WTC11 (cell line): ENCODE measurements at regions not wholly inside any gene's neighbourhood (a gene's known extent, or its start where the extent isn't known, plus 50 kb on each side); places are given as distances from the start of the nearest gene placed in this dataset.

Experiments
- ATAC-seq: fragments of 200-7000 bp; cut with Tn5 transposase; 2 replicates; pipeline ENCODE4 v1.10.0; 2021; ENCODE audit warnings: mild to moderate bottlenecking, moderate library complexity
- CTCF ChIA-PET: fragments of 300-600 bp; sonication (Branson Sonifier 250); formaldehyde crosslinking; loops from one replicate; lab custom pipeline; 2021; ENCODE audit warnings: antibody characterized with exemption; lab: Charles Lee
- POLR2A ChIA-PET: fragments of 350-600 bp; sonication (Branson Sonifier 250); formaldehyde crosslinking; loops from one replicate; lab custom pipeline; 2021; ENCODE audit warnings: antibody characterized with exemption; lab: Charles Lee
- DNase-seq: peaks from one replicate; pipeline ENCODE4 v3.0.0; 2021; ENCODE audit warnings: low spot score
- H3K27ac Mint-ChIP-seq: 2 replicates; pipeline ENCODE4 v1.8.0; 2021; ENCODE audit warnings: mixed read lengths
- H3K27me3 Mint-ChIP-seq: 2 replicates; pipeline ENCODE4 v1.8.0; 2021; ENCODE audit warnings: low read depth, mild to moderate bottlenecking, moderate library complexity, mixed read lengths
- H3K36me3 Mint-ChIP-seq: 2 replicates; pipeline ENCODE4 v1.8.0; 2021; ENCODE audit warnings: mixed read lengths
- H3K4me1 Mint-ChIP-seq: 2 replicates; pipeline ENCODE4 v1.8.0; 2022; ENCODE audit warnings: mixed read lengths
- H3K4me3 Mint-ChIP-seq: 2 replicates; pipeline ENCODE4 v1.8.0; 2021; ENCODE audit warnings: mild to moderate bottlenecking, moderate library complexity, mixed read lengths
- H3K9me3 Mint-ChIP-seq: 2 replicates; pipeline ENCODE4 v1.8.0; 2021; ENCODE audit warnings: mixed read lengths
- EMX1 ChIP-seq: fragments of 250-450 bp; sonication (Bioruptor Pico); IDR thresholded peaks from 2 replicates; pipeline ENCODE4 v1.8.0; 2021; ENCODE audit warnings: mild to moderate bottlenecking
- FOXJ3 ChIP-seq: sonication (generic); formaldehyde crosslinking; IDR thresholded peaks from 2 replicates; pipeline ENCODE4 v1.9.0; 2021; ENCODE audit warnings: missing genetic modification reagents, mild to moderate bottlenecking, borderline replicate concordance
- FOXK1 ChIP-seq: sonication (generic); formaldehyde crosslinking; IDR thresholded peaks from 2 replicates; pipeline ENCODE4 v1.8.0; 2022; ENCODE audit warnings: mild to moderate bottlenecking, moderate library complexity, missing genetic modification reagents
- FOXP1 ChIP-seq: sonication (generic); formaldehyde crosslinking; IDR thresholded peaks from 2 replicates; pipeline ENCODE4 v1.8.0; 2022; ENCODE audit warnings: missing genetic modification reagents, mild to moderate bottlenecking, moderate library complexity, borderline replicate concordance
- IRF2 ChIP-seq: sonication (generic); formaldehyde crosslinking; IDR thresholded peaks from 2 replicates; pipeline ENCODE4 v1.8.0; 2022; ENCODE audit warnings: low read depth, missing genetic modification reagents, borderline replicate concordance
- KAT7 ChIP-seq: sonication (generic); formaldehyde crosslinking; IDR thresholded peaks from 2 replicates; pipeline ENCODE4 v1.8.1; 2023; ENCODE audit warnings: missing genetic modification reagents, mild to moderate bottlenecking, borderline replicate concordance
- MYBL2 ChIP-seq: sonication (generic); formaldehyde crosslinking; IDR thresholded peaks from 2 replicates; pipeline ENCODE4 v1.8.1; 2023; ENCODE audit warnings: mild to moderate bottlenecking, moderate library complexity, missing genetic modification reagents
- NR1H2 ChIP-seq: sonication (generic); formaldehyde crosslinking; IDR thresholded peaks from 2 replicates; pipeline ENCODE4 v1.9.0; 2021; ENCODE audit warnings: mild to moderate bottlenecking, moderate library complexity, missing genetic modification reagents
- PRRX2 ChIP-seq: fragments of 250-450 bp; sonication (Bioruptor Pico); IDR thresholded peaks from 2 replicates; pipeline ENCODE4 v1.8.0; 2021; ENCODE audit warnings: mild to moderate bottlenecking
- SMAD4 ChIP-seq: sonication (generic); formaldehyde crosslinking; IDR thresholded peaks from 2 replicates; pipeline ENCODE4 v1.8.0; 2022; ENCODE audit warnings: mild to moderate bottlenecking, missing genetic modification reagents
- SOX15 ChIP-seq: fragments of 250-450 bp; sonication (Bioruptor Pico); IDR thresholded peaks from 2 replicates; pipeline ENCODE4 v1.9.0; 2021; ENCODE audit warnings: mild to moderate bottlenecking
- SP1 ChIP-seq: sonication (generic); formaldehyde crosslinking; conservative IDR thresholded peaks from 2 replicates; pipeline ENCODE4 v1.8.1; 2022; ENCODE audit warnings: missing genetic modification reagents
- TEAD1 ChIP-seq: sonication (generic); formaldehyde crosslinking; IDR thresholded peaks from 2 replicates; pipeline ENCODE4 v1.8.0; 2022; ENCODE audit warnings: mild to moderate bottlenecking, missing genetic modification reagents
- TP53 ChIP-seq: sonication (generic); formaldehyde crosslinking; IDR thresholded peaks from 2 replicates; pipeline ENCODE4 v1.8.1; 2023; ENCODE audit warnings: mild to moderate bottlenecking, missing genetic modification reagents
- ZBTB21 ChIP-seq: sonication (generic); formaldehyde crosslinking; IDR thresholded peaks from 2 replicates; pipeline ENCODE4 v1.8.1; 2023; ENCODE audit warnings: mild to moderate bottlenecking, missing genetic modification reagents, borderline replicate concordance
- ZNF121 ChIP-seq: sonication (generic); formaldehyde crosslinking; IDR thresholded peaks from 2 replicates; pipeline ENCODE4 v1.8.0; 2023; ENCODE audit warnings: missing genetic modification reagents
- ZNF396 ChIP-seq: fragments of 250-450 bp; sonication (Bioruptor Pico); IDR thresholded peaks from 2 replicates; pipeline ENCODE4 v1.8.0; 2021; ENCODE audit warnings: mild to moderate bottlenecking, moderate library complexity, borderline replicate concordance
- ZNF671 ChIP-seq: fragments of 250-450 bp; sonication (Bioruptor Pico); IDR thresholded peaks from 2 replicates; pipeline ENCODE4 v1.8.0; 2021; ENCODE audit warnings: mild to moderate bottlenecking
- TF ChIP-seq, protein P1 (sequence below): sonication (generic); formaldehyde crosslinking; IDR thresholded peaks from 2 replicates; pipeline ENCODE4 v1.8.0; 2022; ENCODE audit warnings: missing genetic modification reagents
- TF ChIP-seq, protein P2 (sequence below): sonication (generic); formaldehyde crosslinking; IDR thresholded peaks from 2 replicates; pipeline ENCODE4 v1.8.0; 2022; ENCODE audit warnings: mild to moderate bottlenecking, missing genetic modification reagents
- TF ChIP-seq, protein P3 (sequence below): sonication (generic); formaldehyde crosslinking; IDR thresholded peaks from 2 replicates; pipeline ENCODE4 v1.8.0; 2022; ENCODE audit warnings: mild to moderate bottlenecking, missing genetic modification reagents

DNA sequence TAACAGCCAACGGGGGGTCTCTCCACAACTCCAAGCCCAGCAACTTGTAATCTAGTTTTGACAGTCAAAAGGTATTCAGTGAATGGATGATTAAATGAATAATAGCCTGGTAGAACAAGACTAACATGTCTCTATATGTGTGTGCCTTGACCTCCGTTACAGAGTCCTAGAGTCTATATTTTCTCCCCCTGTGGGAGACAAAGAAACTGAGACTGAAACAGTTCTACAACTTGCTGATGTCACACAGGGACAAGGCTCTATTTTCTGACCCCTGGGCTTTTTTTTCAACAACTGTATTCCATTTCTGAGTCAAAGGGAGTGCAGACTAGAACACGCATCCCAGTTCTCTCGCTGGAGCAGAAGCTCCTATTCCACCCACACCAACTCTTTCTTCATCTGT, 223.6 kb upstream of the AGAP1 start:
- Mint-ChIP-seq H3K27me3 (peaks cover 11% of the 10 kb centered on the region; the same call in 1 of the 2 replicates), H3K9me3 (peaks cover 7% of the 10 kb centered on the region; the same call in 1 of the 2 replicates), H3K4me1 (peaks cover 22% of the 10 kb centered on the region), H3K27ac (no peak overlapping the region), H3K36me3 (no peaks in the 10 kb centered on the region; the same call in 1 of the 2 replicates), H3K4me3 (no peak overlapping the region)
- ATAC-seq (no peak), DNase-seq (no peak)
- ChIA-PET POLR2A (no interaction called here), CTCF (interaction anchor here (1.4 kb wide), 1 partner anchor 134 kb away, joined by 3 read pairs; no protein-coding TSS in a partner anchor)
- no peak for TF ChIP-seq IRF2 (CRISPR knock-in tag)
- no peak for TF ChIP-seq SMAD4
- TF ChIP-seq KAT7, result no peak
- no peak for TF ChIP-seq EMX1 (CRISPR knock-in tag)
- TF ChIP-seq TP53, result no peak
- TF ChIP-seq ZNF396 (CRISPR knock-in tag), result no peak

DNA sequence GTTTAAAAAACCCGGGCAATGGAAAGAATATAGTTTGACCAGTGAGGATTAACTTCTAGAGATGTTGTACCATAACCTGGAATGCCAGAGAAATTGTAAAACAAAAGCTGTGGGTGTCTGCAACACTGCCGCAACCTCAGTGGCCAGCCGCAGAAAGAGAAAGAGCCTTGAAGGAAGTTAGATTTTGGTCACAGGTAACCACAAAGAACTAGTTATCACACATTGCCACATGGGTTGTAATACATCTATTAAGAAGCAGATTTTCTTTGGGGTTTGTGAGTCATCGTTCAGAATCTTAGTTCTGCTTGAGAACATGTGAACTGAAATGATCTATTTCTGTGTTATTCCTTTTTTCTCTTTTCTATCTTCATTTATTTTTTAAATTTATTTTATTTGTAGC, 222.9 kb upstream of the AGAP1 start:
- no peak overlapping the region for H3K4me3 Mint-ChIP-seq
- no peaks in the 10 kb centered on the region; the same call in 1 of the 2 replicates for H3K36me3 Mint-ChIP-seq
- DNase-seq (no peak), ATAC-seq (no peak)
- H3K27ac Mint-ChIP-seq, result no peak overlapping the region
- TF ChIP-seq PRRX2 (CRISPR knock-in tag) (no peak), SP1 (CRISPR knock-in tag) (no peak), ZNF671 (CRISPR knock-in tag) (no peak), TEAD1 (CRISPR knock-in tag) (no peak), FOXP1 (CRISPR knock-in tag) (no peak), ZBTB21 (CRISPR knock-in tag) (no peak), ZNF121 (CRISPR knock-in tag) (no peak), SOX15 (CRISPR knock-in tag) (no peak)
- TF ChIP-seq, protein P1, sequence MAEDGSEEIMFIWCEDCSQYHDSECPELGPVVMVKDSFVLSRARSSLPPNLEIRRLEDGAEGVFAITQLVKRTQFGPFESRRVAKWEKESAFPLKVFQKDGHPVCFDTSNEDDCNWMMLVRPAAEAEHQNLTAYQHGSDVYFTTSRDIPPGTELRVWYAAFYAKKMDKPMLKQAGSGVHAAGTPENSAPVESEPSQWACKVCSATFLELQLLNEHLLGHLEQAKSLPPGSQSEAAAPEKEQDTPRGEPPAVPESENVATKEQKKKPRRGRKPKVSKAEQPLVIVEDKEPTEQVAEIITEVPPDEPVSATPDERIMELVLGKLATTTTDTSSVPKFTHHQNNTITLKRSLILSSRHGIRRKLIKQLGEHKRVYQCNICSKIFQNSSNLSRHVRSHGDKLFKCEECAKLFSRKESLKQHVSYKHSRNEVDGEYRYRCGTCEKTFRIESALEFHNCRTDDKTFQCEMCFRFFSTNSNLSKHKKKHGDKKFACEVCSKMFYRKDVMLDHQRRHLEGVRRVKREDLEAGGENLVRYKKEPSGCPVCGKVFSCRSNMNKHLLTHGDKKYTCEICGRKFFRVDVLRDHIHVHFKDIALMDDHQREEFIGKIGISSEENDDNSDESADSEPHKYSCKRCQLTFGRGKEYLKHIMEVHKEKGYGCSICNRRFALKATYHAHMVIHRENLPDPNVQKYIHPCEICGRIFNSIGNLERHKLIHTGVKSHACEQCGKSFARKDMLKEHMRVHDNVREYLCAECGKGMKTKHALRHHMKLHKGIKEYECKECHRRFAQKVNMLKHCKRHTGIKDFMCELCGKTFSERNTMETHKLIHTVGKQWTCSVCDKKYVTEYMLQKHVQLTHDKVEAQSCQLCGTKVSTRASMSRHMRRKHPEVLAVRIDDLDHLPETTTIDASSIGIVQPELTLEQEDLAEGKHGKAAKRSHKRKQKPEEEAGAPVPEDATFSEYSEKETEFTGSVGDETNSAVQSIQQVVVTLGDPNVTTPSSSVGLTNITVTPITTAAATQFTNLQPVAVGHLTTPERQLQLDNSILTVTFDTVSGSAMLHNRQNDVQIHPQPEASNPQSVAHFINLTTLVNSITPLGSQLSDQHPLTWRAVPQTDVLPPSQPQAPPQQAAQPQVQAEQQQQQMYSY (CRISPR knock-in tag), result no peak
- TF ChIP-seq, protein P2, sequence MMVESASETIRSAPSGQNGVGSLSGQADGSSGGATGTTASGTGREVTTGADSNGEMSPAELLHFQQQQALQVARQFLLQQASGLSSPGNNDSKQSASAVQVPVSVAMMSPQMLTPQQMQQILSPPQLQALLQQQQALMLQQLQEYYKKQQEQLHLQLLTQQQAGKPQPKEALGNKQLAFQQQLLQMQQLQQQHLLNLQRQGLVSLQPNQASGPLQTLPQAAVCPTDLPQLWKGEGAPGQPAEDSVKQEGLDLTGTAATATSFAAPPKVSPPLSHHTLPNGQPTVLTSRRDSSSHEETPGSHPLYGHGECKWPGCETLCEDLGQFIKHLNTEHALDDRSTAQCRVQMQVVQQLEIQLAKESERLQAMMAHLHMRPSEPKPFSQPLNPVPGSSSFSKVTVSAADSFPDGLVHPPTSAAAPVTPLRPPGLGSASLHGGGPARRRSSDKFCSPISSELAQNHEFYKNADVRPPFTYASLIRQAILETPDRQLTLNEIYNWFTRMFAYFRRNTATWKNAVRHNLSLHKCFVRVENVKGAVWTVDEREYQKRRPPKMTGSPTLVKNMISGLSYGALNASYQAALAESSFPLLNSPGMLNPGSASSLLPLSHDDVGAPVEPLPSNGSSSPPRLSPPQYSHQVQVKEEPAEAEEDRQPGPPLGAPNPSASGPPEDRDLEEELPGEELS (CRISPR knock-in tag), result no peak
- TF ChIP-seq, protein P3, sequence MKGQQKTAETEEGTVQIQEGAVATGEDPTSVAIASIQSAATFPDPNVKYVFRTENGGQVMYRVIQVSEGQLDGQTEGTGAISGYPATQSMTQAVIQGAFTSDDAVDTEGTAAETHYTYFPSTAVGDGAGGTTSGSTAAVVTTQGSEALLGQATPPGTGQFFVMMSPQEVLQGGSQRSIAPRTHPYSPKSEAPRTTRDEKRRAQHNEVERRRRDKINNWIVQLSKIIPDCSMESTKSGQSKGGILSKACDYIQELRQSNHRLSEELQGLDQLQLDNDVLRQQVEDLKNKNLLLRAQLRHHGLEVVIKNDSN (CRISPR knock-in tag), result no peak
- H3K27me3 Mint-ChIP-seq, result peaks cover 12% of the 10 kb centered on the region; the same call in 1 of the 2 replicates
- ChIA-PET POLR2A (no interaction called here), CTCF (interaction anchor here (1.4 kb wide), 1 partner anchor 135 kb away, joined by 3 read pairs; no protein-coding TSS in a partner anchor)
- H3K4me1 Mint-ChIP-seq, result peaks cover 22% of the 10 kb centered on the region
- peaks cover 7% of the 10 kb centered on the region; the same call in 1 of the 2 replicates for H3K9me3 Mint-ChIP-seq

DNA sequence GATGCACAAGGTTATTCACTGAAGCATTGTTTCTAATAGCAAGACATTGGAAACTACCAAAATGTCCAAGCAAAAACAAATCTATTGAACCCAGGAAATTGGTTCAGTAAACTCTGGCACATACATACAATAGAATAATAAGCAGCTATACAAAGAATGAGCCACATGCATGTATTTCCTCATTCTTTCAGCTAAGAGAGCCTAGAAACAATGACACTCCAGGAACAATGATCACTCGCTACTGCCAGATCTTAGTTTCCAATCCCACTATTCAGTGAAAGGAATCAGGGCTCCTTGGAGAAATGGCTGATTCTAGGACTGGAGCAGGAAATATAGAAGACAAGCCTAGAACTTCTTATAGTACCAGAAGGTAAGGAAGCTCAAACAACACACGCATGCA, 221.9 kb upstream of the AGAP1 start:
- ChIA-PET CTCF (no interaction called here), POLR2A (no interaction called here)
- Mint-ChIP-seq H3K4me3 (no peak overlapping the region), H3K36me3 (no peaks in the 10 kb centered on the region; the same call in 1 of the 2 replicates), H3K4me1 (peaks cover 22% of the 10 kb centered on the region), H3K27ac (no peak overlapping the region), H3K9me3 (peaks cover 7% of the 10 kb centered on the region; the same call in 1 of the 2 replicates), H3K27me3 (peaks cover 12% of the 10 kb centered on the region; the same call in 1 of the 2 replicates)
- no peak for DNase-seq
- no peak for ATAC-seq
- TF ChIP-seq, protein P2 (CRISPR knock-in tag), result no peak
- TF ChIP-seq MYBL2 (no peak), TP53 (no peak), FOXJ3 (CRISPR knock-in tag) (no peak), FOXK1 (CRISPR knock-in tag) (no peak), NR1H2 (CRISPR knock-in tag) (no peak)
